Parathyroid adenoma (tissue), 2 donors: ENCODE measurements at regions not wholly inside any gene's neighbourhood (a gene's known extent, or its start where the extent isn't known, plus 50 kb on each side); places are given as distances from the start of the nearest gene placed in this dataset.
A peak's percentile ranks its signal among the peaks of the same experiment; 100 is the strongest.

Experiments
- H2AFZ ChIP-seq: fragments of 300-600 bp; sonication (generic); one replicate; pipeline ENCODE4 v1.7.0; 2017; ENCODE audit warnings: antibody characterized with exemption, mild to moderate bottlenecking
- H3K27ac ChIP-seq: fragments of 300-600 bp; sonication (generic); one replicate; pipeline ENCODE4 v1.7.0; 2017
- H3K27me3 ChIP-seq: fragments of 300-600 bp; sonication (generic); one replicate; pipeline ENCODE4 v1.7.0; 2017; ENCODE audit warnings: low read length; ENCODE audit not compliant: control insufficient read depth, insufficient read depth
- H3K36me3 ChIP-seq: fragments of 300-600 bp; sonication (generic); one replicate; pipeline ENCODE4 v1.7.0; 2017; ENCODE audit warnings: low read length; ENCODE audit not compliant: control insufficient read depth, insufficient read depth
- H3K4me1 ChIP-seq: fragments of 300-600 bp; sonication (generic); one replicate; pipeline ENCODE4 v1.7.0; 2017; ENCODE audit warnings: control low read depth
- H3K4me2 ChIP-seq: fragments of 300-600 bp; sonication (generic); one replicate; pipeline ENCODE4 v1.7.0; 2017; ENCODE audit warnings: low read length
- H3K4me3 ChIP-seq: fragments of 300-600 bp; sonication (generic); one replicate; pipeline ENCODE4 v1.7.0; 2017; ENCODE audit warnings: low read depth, low read length
- H3K79me2 ChIP-seq: fragments of 300-600 bp; sonication (generic); one replicate; pipeline ENCODE4 v1.7.0; 2017; ENCODE audit warnings: control low read depth
- H3K9ac ChIP-seq: fragments of 300-600 bp; sonication (generic); one replicate; pipeline ENCODE4 v1.7.0; 2017; ENCODE audit warnings: mild to moderate bottlenecking
- H3K9me3 ChIP-seq: fragments of 300-600 bp; sonication (generic); one replicate; pipeline ENCODE4 v1.7.0; 2017; ENCODE audit warnings: low read length; ENCODE audit not compliant: control insufficient read depth
- TF ChIP-seq, protein P1 (sequence below): fragments of 300-600 bp; sonication (generic); IDR thresholded peaks from one replicate; pipeline ENCODE4 v1.7.0; 2017; ENCODE audit warnings: antibody characterized with exemption, mild to moderate bottlenecking
- donor health status: primary hyperparathyroidism.

DNA sequence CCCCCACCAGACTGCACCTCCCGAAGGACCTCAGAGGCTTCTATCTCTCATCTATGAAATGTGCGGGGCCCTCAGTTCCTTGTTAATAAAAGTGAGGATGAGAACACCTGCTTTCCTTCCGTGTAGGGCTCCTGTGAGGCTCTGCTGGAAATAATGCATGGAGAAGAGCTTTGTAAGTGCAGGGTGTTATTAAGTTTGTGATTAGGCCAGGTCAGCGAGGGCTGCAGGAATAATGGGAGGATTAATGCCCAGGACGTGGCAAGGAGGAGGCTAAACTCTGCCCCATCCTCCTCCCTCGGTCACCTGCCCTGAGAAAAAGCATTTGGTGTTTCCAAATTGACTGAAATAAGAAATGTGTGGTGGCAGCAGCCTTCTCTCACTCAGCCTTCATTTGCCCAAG is 83.5 kb upstream of the HSPA9 start:
- H2AFZ ChIP-seq = peak overlapping the region; percentile 73
- H3K79me2 ChIP-seq = no peaks in the 10 kb centered on the region
- peaks cover 51% of the 10 kb centered on the region for H3K4me1 ChIP-seq
- TF ChIP-seq, protein P1, sequence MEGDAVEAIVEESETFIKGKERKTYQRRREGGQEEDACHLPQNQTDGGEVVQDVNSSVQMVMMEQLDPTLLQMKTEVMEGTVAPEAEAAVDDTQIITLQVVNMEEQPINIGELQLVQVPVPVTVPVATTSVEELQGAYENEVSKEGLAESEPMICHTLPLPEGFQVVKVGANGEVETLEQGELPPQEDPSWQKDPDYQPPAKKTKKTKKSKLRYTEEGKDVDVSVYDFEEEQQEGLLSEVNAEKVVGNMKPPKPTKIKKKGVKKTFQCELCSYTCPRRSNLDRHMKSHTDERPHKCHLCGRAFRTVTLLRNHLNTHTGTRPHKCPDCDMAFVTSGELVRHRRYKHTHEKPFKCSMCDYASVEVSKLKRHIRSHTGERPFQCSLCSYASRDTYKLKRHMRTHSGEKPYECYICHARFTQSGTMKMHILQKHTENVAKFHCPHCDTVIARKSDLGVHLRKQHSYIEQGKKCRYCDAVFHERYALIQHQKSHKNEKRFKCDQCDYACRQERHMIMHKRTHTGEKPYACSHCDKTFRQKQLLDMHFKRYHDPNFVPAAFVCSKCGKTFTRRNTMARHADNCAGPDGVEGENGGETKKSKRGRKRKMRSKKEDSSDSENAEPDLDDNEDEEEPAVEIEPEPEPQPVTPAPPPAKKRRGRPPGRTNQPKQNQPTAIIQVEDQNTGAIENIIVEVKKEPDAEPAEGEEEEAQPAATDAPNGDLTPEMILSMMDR = no peak
- no peak overlapping the region for H3K27ac ChIP-seq
- H3K9ac ChIP-seq = no peak overlapping the region
- H3K4me2 ChIP-seq = no peak overlapping the region
- no peak overlapping the region for H3K4me3 ChIP-seq
- H3K9me3 ChIP-seq = no peaks in the 10 kb centered on the region
- H3K27me3 ChIP-seq = no peaks in the 10 kb centered on the region
- no peaks in the 10 kb centered on the region for H3K36me3 ChIP-seq

DNA sequence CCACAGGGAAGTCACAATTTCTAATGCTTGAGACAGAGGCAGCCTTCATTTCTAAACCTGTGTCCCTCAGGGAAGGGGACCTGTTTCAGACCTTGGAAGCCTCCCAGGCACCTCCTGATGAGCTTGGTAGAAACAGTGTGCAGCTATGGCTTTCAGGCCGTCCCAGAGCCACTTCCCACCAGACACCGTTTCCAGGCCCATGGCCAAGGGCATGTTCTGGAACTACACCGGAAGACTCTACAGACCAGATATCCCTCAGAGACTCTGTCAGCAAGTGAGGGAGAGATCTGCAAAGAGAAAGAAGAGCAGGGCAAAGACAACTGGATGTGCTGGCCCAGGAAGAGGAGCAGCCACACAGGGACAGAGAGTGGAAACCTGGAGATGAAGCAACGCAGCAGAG is 82.2 kb upstream of the HSPA9 start:
- no peaks in the 10 kb centered on the region for H3K79me2 ChIP-seq
- peak overlapping the region; percentile 82 for H3K27ac ChIP-seq
- H3K27me3 ChIP-seq = no peaks in the 10 kb centered on the region
- H3K9me3 ChIP-seq = no peaks in the 10 kb centered on the region
- TF ChIP-seq, protein P1 = no peak
- H3K9ac ChIP-seq = no peak overlapping the region
- H3K4me3 ChIP-seq = no peak overlapping the region
- H2AFZ ChIP-seq = peak overlapping the region; percentile 54
- H3K36me3 ChIP-seq = no peaks in the 10 kb centered on the region
- no peak overlapping the region for H3K4me2 ChIP-seq
- H3K4me1 ChIP-seq = peaks cover 53% of the 10 kb centered on the region

DNA sequence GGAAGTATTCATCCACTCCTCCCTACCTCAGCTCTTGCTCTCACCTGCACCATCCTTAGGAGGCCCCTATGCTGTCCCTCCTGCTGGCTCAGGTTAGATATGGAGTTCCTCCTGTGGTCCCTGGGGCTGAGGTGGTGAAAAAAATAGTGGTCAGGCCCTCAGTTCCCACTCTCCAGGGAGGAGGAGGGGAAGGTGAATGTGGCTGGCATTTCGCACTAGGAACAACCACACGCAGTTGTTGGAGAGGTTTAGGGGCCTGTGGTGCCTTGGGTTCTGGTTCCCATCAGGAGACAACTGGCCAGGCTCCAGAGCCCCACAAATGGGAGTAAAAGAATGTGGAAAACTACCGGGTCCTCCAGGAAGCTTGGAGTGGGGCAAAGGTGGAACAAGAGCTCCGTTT is 81.7 kb upstream of the HSPA9 start:
- H3K4me2 ChIP-seq = no peak overlapping the region
- peak overlapping the region; percentile 82 for H3K27ac ChIP-seq
- no peak overlapping the region for H3K9ac ChIP-seq
- H3K79me2 ChIP-seq = no peaks in the 10 kb centered on the region
- no peak overlapping the region for H3K4me3 ChIP-seq
- no peaks in the 10 kb centered on the region for H3K9me3 ChIP-seq
- no peaks in the 10 kb centered on the region for H3K27me3 ChIP-seq
- peaks cover 53% of the 10 kb centered on the region for H3K4me1 ChIP-seq
- no peaks in the 10 kb centered on the region for H3K36me3 ChIP-seq
- TF ChIP-seq, protein P1 = no peak
- peak overlapping the region; percentile 54 for H2AFZ ChIP-seq

DNA sequence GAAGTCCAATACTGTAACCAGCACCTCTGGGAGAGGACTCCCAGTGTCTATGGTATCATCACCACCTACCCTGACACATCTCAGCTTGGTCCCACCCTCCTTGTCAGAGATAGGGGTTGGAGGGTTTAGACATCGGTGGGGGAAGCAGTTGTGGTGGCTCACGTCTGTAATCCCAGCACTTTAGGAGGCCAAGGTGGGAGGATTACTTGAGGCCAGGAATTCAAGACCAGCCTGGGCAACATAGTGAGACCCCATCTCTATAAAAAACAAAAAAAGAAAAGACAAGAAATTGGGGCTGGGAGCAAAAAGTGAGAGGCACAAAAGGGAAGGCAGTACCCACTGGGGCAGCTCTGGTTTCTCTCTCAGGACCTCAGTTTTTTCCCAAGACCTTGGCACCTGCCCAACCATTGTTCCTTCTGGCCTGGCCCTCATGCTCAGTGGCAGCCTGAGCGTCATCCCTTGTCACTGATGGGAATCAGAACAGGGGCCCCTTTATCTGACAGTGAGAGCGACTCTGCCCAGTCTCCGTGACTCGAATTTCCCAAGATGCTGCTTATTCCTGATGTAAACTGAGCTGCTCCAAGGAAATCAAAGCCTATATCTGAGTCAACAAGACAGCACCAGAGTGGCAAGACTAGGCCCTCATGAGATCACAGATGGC is 80.5 kb upstream of the HSPA9 start:
- Histone ChIP-seq H3K4me1 (peaks cover 53% of the 10 kb centered on the region), H3K9me3 (no peaks in the 10 kb centered on the region), H2AFZ (peak overlapping the region; percentile 54), H3K27me3 (no peaks in the 10 kb centered on the region), H3K27ac (peak overlapping the region; percentile 82), H3K36me3 (no peaks in the 10 kb centered on the region), H3K4me3 (no peak overlapping the region), H3K4me2 (no peak overlapping the region), H3K9ac (no peak overlapping the region), H3K79me2 (no peaks in the 10 kb centered on the region)
- TF ChIP-seq, protein P1 = no peak

DNA sequence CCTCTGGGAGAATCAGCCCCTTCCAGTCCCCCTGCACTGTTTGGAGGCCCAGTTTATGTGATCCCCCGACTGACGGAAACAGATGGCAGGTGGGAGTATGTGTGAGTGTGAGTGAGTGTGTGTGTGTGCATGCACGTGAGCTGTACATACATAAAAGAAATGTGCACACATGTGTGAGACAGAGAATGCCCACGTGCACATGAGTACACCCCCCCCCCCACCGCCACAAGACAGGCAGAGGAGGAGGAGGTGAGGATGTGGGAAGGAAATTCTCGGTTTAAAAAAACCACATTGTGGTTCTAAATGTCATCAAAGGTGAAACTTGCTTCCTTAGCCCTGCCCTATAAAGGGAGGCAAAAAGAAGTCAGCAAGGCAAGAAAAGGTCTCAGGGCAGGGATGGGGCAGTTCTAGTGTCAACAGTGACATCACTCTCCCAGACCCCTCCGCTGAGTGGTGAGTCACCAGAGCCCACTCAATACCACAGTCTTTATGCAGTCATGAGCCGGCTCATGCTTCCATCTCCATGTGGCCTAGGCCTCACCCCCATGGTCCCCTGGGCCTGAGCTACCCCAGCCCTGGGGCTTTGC is 79.2 kb upstream of the HSPA9 start:
- Histone ChIP-seq H3K9me3 (no peaks in the 10 kb centered on the region), H3K36me3 (no peaks in the 10 kb centered on the region), H3K4me2 (no peak overlapping the region), H3K9ac (no peak overlapping the region), H3K27me3 (no peaks in the 10 kb centered on the region), H3K4me3 (no peak overlapping the region), H2AFZ (peak overlapping the region; percentile 54), H3K4me1 (peaks cover 49% of the 10 kb centered on the region), H3K79me2 (no peaks in the 10 kb centered on the region), H3K27ac (peak overlapping the region; percentile 82)
- TF ChIP-seq, protein P1 = no peak
